ENCODE measurements at regions not wholly inside any gene's neighbourhood (a gene's known extent, or its start where the extent isn't known, plus 50 kb on each side); places are given as distances from the start of the nearest gene placed in this dataset.

DNA sequence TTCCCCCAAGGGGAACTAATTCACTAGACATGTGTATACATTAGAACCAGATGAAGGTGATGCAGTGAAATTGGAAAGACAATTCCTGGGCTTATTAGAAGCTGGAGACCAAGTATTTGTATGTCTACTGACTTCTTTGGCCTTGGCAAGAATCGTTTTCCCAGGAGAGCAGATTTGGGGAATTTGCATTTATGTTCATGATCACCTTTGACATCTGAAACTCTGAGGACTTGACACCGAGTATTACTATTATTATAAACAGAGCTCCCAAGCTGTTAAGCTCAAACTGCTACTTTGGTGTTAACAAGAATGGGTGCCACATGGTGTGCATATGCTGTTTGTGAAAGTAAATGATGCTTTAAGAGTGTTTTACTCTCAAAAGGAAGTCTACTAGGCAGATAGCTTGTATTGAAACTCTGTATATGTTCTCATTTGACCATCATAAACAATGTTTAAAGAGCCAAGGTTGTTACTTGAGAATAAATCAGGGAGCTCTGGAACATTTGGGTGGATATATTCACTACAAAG is 519.8 kb upstream of the GOLIM4 start (continued):
- TF ChIP-seq, protein P1, sequence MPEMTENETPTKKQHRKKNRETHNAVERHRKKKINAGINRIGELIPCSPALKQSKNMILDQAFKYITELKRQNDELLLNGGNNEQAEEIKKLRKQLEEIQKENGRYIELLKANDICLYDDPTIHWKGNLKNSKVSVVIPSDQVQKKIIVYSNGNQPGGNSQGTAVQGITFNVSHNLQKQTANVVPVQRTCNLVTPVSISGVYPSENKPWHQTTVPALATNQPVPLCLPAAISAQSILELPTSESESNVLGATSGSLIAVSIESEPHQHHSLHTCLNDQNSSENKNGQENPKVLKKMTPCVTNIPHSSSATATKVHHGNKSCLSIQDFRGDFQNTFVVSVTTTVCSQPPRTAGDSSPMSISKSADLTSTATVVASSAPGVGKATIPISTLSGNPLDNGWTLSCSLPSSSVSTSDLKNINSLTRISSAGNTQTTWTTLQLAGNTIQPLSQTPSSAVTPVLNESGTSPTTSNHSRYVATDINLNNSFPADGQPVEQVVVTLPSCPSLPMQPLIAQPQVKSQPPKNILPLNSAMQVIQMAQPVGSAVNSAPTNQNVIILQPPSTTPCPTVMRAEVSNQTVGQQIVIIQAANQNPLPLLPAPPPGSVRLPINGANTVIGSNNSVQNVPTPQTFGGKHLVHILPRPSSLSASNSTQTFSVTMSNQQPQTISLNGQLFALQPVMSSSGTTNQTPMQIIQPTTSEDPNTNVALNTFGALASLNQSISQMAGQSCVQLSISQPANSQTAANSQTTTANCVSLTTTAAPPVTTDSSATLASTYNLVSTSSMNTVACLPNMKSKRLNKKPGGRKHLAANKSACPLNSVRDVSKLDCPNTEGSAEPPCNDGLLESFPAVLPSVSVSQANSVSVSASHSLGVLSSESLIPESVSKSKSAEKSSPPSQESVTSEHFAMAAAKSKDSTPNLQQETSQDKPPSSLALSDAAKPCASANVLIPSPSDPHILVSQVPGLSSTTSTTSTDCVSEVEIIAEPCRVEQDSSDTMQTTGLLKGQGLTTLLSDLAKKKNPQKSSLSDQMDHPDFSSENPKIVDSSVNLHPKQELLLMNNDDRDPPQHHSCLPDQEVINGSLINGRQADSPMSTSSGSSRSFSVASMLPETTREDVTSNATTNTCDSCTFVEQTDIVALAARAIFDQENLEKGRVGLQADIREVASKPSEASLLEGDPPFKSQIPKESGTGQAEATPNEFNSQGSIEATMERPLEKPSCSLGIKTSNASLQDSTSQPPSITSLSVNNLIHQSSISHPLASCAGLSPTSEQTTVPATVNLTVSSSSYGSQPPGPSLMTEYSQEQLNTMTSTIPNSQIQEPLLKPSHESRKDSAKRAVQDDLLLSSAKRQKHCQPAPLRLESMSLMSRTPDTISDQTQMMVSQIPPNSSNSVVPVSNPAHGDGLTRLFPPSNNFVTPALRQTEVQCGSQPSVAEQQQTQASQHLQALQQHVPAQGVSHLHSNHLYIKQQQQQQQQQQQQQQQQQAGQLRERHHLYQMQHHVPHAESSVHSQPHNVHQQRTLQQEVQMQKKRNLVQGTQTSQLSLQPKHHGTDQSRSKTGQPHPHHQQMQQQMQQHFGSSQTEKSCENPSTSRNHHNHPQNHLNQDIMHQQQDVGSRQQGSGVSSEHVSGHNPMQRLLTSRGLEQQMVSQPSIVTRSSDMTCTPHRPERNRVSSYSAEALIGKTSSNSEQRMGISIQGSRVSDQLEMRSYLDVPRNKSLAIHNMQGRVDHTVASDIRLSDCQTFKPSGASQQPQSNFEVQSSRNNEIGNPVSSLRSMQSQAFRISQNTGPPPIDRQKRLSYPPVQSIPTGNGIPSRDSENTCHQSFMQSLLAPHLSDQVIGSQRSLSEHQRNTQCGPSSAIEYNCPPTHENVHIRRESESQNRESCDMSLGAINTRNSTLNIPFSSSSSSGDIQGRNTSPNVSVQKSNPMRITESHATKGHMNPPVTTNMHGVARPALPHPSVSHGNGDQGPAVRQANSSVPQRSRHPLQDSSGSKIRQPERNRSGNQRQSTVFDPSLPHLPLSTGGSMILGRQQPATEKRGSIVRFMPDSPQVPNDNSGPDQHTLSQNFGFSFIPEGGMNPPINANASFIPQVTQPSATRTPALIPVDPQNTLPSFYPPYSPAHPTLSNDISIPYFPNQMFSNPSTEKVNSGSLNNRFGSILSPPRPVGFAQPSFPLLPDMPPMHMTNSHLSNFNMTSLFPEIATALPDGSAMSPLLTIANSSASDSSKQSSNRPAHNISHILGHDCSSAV (CRISPR knock-in tag; IDR thresholded peaks at IDR 0.05; ENCODE audit: borderline replicate concordance), result no peak
- TF ChIP-seq FOXK1 (CRISPR knock-in tag; IDR thresholded peaks at IDR 0.05; ENCODE audit: borderline replicate concordance, low read depth) (no peak), NAIF1 (CRISPR knock-in tag; IDR thresholded peaks at IDR 0.05; ENCODE audit: borderline replicate concordance) (no peak)
- TF ChIP-seq, protein P2, sequence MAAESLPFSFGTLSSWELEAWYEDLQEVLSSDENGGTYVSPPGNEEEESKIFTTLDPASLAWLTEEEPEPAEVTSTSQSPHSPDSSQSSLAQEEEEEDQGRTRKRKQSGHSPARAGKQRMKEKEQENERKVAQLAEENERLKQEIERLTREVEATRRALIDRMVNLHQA (CRISPR knock-in tag; IDR thresholded peaks at IDR 0.05), result no peak
